ENCODE measurements at regions not wholly inside any gene's neighbourhood (a gene's known extent, or its start where the extent isn't known, plus 50 kb on each side); places are given as distances from the start of the nearest gene placed in this dataset.

DNA sequence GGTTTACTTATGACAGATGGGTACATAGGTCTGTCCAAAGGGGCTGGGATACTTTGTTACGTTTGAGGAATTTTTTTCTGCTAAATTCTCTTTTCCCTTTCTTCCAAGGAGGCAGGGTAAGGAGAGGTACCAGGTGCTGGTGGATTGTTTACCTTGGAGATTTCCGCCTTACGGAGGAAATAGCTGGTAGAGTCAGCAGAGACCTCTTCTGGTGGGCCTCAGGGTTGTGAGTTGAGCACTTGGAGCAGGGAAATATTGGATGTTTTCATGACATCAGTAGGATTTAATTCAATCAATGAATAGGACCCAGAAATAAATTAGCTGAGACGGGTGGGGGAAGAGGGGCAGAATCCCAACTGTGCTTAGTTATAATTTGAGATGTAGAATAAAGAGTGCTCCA lies 60.0 kb upstream of the TAF11L2 start:
- CTCF ChIA-PET: interaction anchor here (1.1 to 2.0 kb wide), 2 partner anchors 20 to 221 kb away, joined by 3 to 15 read pairs; partner anchors contain the start of gene BASP1
- no peaks in the 10 kb centered on the region for H3K27me3 ChIP-seq (replicated peaks in 1 of 4; ENCODE audit: control extremely low read depth in 1 of 4, control insufficient read depth in 3 of 4, insufficient read depth in 4 of 4, low read length in 3 of 4)
- TF ChIP-seq EZH2 (IDR thresholded peaks at IDR 0.05; ENCODE audit: borderline replicate concordance, insufficient read depth, low read depth, low read length, poor library complexity, severe bottlenecking) (no peak), CTCF (IDR thresholded peaks at IDR 0.05) (no peak)
- no peaks in the 10 kb centered on the region for H3K36me3 ChIP-seq (replicated peaks in 1 of 2; ENCODE audit: control extremely low read depth in 1 of 2, control insufficient read depth in 1 of 2, extremely low read depth in 1 of 2, insufficient read depth in 2 of 2, low read length in 1 of 2)
- peaks cover 19% of the 10 kb centered on the region for H3K4me1 Mint-ChIP-seq
- no peak overlapping the region for H3K4me3 ChIP-seq (ENCODE audit: control extremely low read depth in 1 of 5, extremely low read depth in 1 of 5, insufficient read depth in 1 of 5, low read depth in 2 of 5, low read length in 4 of 5)
- no peak overlapping the region for H2AFZ ChIP-seq (ENCODE audit: insufficient read depth, low read depth, low read length, poor library complexity, severe bottlenecking)
- no peak overlapping the region for H3K4me3 Mint-ChIP-seq
- DNase-seq (no peak), ATAC-seq (ENCODE audit: low read depth) (no peak)
- H3K4me2 ChIP-seq (replicated peaks; ENCODE audit: low read depth, low read length, poor library complexity, severe bottlenecking): no peak overlapping the region
- H4K20me1 ChIP-seq (ENCODE audit: control insufficient read depth, insufficient read depth, low read length, poor library complexity, severe bottlenecking): no peaks in the 10 kb centered on the region
- H3K4me1 ChIP-seq (ENCODE audit: control insufficient read depth in 2 of 2, insufficient read depth in 2 of 2, low read length in 2 of 2): peaks cover 14 to 17% of the 10 kb centered on the region in 2 donors
- H3K9me3 Mint-ChIP-seq (ENCODE audit: insufficient read depth): peaks cover 2% of the 10 kb centered on the region
- POLR2A ChIA-PET: no interaction called here
- no peak overlapping the region for H3K27ac Mint-ChIP-seq
- no peaks in the 10 kb centered on the region for H3K79me2 ChIP-seq (ENCODE audit: control insufficient read depth, insufficient read depth, low read length)
- WGBS (ENCODE audit: insufficient coverage): 100% methylated on average over 3 of the region's 4 CpGs
- intact Hi-C loops (cut with micrococcal nuclease): loop anchor here (5.0 to 10.0 kb wide), 2 partner anchors 93 to 181 kb away; no protein-coding TSS in a partner anchor
- H3K9me3 ChIP-seq (ENCODE audit: control extremely low read depth in 1 of 3, control insufficient read depth in 2 of 3, insufficient read depth in 1 of 3, low read length in 2 of 3): peaks cover 0 to 4% (median 4%) of the 10 kb centered on the region in 3 donors
- H3K27me3 Mint-ChIP-seq: no peaks in the 10 kb centered on the region
- H3K27ac ChIP-seq (ENCODE audit: low read length in 2 of 2): no peak overlapping the region
- no peak overlapping the region for H3K9ac ChIP-seq (ENCODE audit: low read length)

GRCh38 chr5:17439956-17440355 lies 58.1 kb upstream of the TAF11L2 start:
- H3K4me3 Mint-ChIP-seq: no peak overlapping the region

More at GRCh38 chr5:17439956-17440355, 58.1 kb upstream of the TAF11L2 start:
- Histone ChIP-seq H3K4me3 (ENCODE audit: control extremely low read depth in 1 of 5, extremely low read depth in 1 of 5, insufficient read depth in 1 of 5, low read depth in 2 of 5, low read length in 4 of 5) (no peak overlapping the region), H3K27me3 (replicated peaks in 1 of 4; ENCODE audit: control extremely low read depth in 1 of 4, control insufficient read depth in 3 of 4, insufficient read depth in 4 of 4, low read length in 3 of 4) (no peaks in the 10 kb centered on the region), H3K36me3 (replicated peaks in 1 of 2; ENCODE audit: control extremely low read depth in 1 of 2, control insufficient read depth in 1 of 2, extremely low read depth in 1 of 2, insufficient read depth in 2 of 2, low read length in 1 of 2) (no peaks in the 10 kb centered on the region), H3K9me3 (ENCODE audit: control extremely low read depth in 1 of 3, control insufficient read depth in 2 of 3, insufficient read depth in 1 of 3, low read length in 2 of 3) (peaks cover 0 to 4% (median 4%) of the 10 kb centered on the region in 3 donors), H3K4me1 (ENCODE audit: control insufficient read depth in 2 of 2, insufficient read depth in 2 of 2, low read length in 2 of 2) (peaks cover 14 to 17% of the 10 kb centered on the region in 2 donors), H3K4me2 (replicated peaks; ENCODE audit: low read depth, low read length, poor library complexity, severe bottlenecking) (no peak overlapping the region), H2AFZ (ENCODE audit: insufficient read depth, low read depth, low read length, poor library complexity, severe bottlenecking) (no peak overlapping the region), H3K79me2 (ENCODE audit: control insufficient read depth, insufficient read depth, low read length) (no peaks in the 10 kb centered on the region), H3K27ac (ENCODE audit: low read length in 2 of 2) (no peak overlapping the region), H4K20me1 (ENCODE audit: control insufficient read depth, insufficient read depth, low read length, poor library complexity, severe bottlenecking) (no peaks in the 10 kb centered on the region), H3K9ac (ENCODE audit: low read length) (no peak overlapping the region)
- ATAC-seq (ENCODE audit: low read depth): no peak
- peaks cover 2% of the 10 kb centered on the region for H3K9me3 Mint-ChIP-seq (ENCODE audit: insufficient read depth)
- TF ChIP-seq EZH2 (IDR thresholded peaks at IDR 0.05; ENCODE audit: borderline replicate concordance, insufficient read depth, low read depth, low read length, poor library complexity, severe bottlenecking): no peak
- POLR2A ChIA-PET: no interaction called here
- intact Hi-C loops (cut with micrococcal nuclease): loop anchor here (5.0 to 10.0 kb wide), 2 partner anchors 95 to 183 kb away; no protein-coding TSS in a partner anchor
- no peaks in the 10 kb centered on the region for H3K27me3 Mint-ChIP-seq
- H3K4me1 Mint-ChIP-seq: peaks cover 19% of the 10 kb centered on the region
- H3K27ac Mint-ChIP-seq: no peak overlapping the region
- no peak for DNase-seq
- CTCF ChIA-PET: interaction anchor here (0.6 to 1.8 kb wide), 3 partner anchors 33 to 224 kb away, joined by 3 to 4 read pairs (median 3); no protein-coding TSS in a partner anchor

Data from B cell (primary cell).